Breast epithelium (tissue), 3 donors: ENCODE measurements at regions not wholly inside any gene's neighbourhood (a gene's known extent, or its start where the extent isn't known, plus 50 kb on each side); places are given as distances from the start of the nearest gene placed in this dataset.
"Not testable (repeated sequence)": the region's sequence is repeated elsewhere in the genome, so short reads cannot be mapped to it uniquely, and the experiment has no call there.

ENCODE experiments used
- POLR2A ChIP-seq: fragments of 450-650 bp; IDR thresholded peaks from one replicate; pipeline ENCODE4 v1.6.1; 2016; ENCODE audit warnings: antibody characterized with exemption, mild to moderate bottlenecking, moderate library complexity
- TF ChIP-seq, protein P1 (sequence below), 3 donors: fragments of 450-650 bp; IDR thresholded peaks; one replicate each; pipeline ENCODE4 v1.5.1; 2016 to 2017; ENCODE audit warnings: antibody characterized with exemption in 3 of 3, mild to moderate bottlenecking in 3 of 3, moderate library complexity in 3 of 3

DNA sequence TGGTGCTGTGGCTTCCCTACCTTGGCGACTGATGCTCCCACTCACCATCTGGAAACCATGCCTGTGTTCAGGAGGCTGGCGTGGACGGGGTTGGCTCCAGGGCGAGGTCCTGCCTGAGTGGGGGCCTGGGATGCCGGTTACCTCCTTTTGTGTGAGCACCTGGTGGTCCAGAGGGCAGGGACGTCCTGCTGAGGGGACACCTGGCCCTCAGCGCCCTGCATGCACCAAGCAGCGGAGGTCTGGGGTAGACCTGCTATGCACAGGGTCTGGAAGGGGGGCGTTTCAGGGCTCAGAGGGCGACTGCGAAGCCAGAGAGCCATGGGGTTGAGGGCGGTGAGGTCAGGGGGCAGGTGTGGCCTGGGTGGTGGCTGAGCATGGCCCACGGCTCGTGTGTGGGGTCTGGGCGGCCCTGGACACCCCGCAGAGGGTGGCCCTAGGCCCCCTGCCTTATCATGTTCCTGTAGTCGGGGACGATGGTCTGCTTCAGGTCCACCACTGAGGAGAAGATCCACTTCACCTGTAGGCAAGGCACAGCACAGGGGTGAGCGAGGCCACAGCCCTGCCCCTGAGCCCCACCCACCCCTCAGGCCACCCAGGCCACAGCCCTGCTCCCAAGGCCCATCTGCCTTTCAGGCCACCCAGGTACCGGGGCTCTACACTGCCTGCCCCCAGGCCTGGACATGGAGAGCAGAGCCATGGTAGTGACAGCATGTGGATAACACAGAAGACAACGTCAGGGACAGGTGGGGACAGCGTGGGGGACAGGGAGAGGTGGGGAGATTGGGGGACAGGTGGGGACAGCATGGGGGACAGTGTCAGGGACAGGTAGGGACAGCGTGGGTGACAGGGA lies 95.3 kb downstream of the TMEM121 start:
- not testable (repeated sequence) for TF ChIP-seq POLR2A
- TF ChIP-seq, protein P1, sequence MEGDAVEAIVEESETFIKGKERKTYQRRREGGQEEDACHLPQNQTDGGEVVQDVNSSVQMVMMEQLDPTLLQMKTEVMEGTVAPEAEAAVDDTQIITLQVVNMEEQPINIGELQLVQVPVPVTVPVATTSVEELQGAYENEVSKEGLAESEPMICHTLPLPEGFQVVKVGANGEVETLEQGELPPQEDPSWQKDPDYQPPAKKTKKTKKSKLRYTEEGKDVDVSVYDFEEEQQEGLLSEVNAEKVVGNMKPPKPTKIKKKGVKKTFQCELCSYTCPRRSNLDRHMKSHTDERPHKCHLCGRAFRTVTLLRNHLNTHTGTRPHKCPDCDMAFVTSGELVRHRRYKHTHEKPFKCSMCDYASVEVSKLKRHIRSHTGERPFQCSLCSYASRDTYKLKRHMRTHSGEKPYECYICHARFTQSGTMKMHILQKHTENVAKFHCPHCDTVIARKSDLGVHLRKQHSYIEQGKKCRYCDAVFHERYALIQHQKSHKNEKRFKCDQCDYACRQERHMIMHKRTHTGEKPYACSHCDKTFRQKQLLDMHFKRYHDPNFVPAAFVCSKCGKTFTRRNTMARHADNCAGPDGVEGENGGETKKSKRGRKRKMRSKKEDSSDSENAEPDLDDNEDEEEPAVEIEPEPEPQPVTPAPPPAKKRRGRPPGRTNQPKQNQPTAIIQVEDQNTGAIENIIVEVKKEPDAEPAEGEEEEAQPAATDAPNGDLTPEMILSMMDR (IDR thresholded peaks at IDR 0.05) = not testable (repeated sequence)
